ENCODE measurements at regions not wholly inside any gene's neighbourhood (a gene's known extent, or its start where the extent isn't known, plus 50 kb on each side); places are given as distances from the start of the nearest gene placed in this dataset.

- Mint-ChIP-seq H3K27ac (ENCODE audit: unreplicated experiment) (no peak overlapping the region), H3K36me3 (ENCODE audit: low read depth) (no peaks in the 10 kb centered on the region), H3K27me3 (ENCODE audit: low read depth) (no peaks in the 10 kb centered on the region), H3K4me3 (no peak overlapping the region), H3K4me1 (no peaks in the 10 kb centered on the region), H3K9me3 (no peaks in the 10 kb centered on the region)
- TF ChIP-seq, protein P1, sequence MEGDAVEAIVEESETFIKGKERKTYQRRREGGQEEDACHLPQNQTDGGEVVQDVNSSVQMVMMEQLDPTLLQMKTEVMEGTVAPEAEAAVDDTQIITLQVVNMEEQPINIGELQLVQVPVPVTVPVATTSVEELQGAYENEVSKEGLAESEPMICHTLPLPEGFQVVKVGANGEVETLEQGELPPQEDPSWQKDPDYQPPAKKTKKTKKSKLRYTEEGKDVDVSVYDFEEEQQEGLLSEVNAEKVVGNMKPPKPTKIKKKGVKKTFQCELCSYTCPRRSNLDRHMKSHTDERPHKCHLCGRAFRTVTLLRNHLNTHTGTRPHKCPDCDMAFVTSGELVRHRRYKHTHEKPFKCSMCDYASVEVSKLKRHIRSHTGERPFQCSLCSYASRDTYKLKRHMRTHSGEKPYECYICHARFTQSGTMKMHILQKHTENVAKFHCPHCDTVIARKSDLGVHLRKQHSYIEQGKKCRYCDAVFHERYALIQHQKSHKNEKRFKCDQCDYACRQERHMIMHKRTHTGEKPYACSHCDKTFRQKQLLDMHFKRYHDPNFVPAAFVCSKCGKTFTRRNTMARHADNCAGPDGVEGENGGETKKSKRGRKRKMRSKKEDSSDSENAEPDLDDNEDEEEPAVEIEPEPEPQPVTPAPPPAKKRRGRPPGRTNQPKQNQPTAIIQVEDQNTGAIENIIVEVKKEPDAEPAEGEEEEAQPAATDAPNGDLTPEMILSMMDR (conservative IDR thresholded peaks at IDR 0.05) = no peak
- no peak for DNase-seq (ENCODE audit: low read depth, low spot score)
Measured at GRCh38 chr5:54653956-54654614, 136.5 kb downstream of the SNX18 start.

GRCh38 chr5:54651482-54652076 lies 134.0 kb downstream of the SNX18 start:
- peaks cover 6% of the 10 kb centered on the region for H3K9me3 Mint-ChIP-seq
- no peak for DNase-seq (ENCODE audit: low read depth, low spot score)
- no peak overlapping the region for H3K4me3 Mint-ChIP-seq
- peaks cover 4% of the 10 kb centered on the region for H3K36me3 Mint-ChIP-seq (ENCODE audit: low read depth)
- H3K27ac Mint-ChIP-seq (ENCODE audit: unreplicated experiment) = no peak overlapping the region
- no peaks in the 10 kb centered on the region for H3K27me3 Mint-ChIP-seq (ENCODE audit: low read depth)
- TF ChIP-seq, protein P1 (conservative IDR thresholded peaks at IDR 0.05) = no peak
- peaks cover 6% of the 10 kb centered on the region for H3K4me1 Mint-ChIP-seq

GRCh38 chr5:54649041-54649504 lies 131.5 kb downstream of the SNX18 start:
- H3K27me3 Mint-ChIP-seq (ENCODE audit: low read depth) = no peaks in the 10 kb centered on the region
- H3K4me3 Mint-ChIP-seq = no peak overlapping the region
- H3K36me3 Mint-ChIP-seq (ENCODE audit: low read depth) = peaks cover 4% of the 10 kb centered on the region
- peaks cover 6% of the 10 kb centered on the region for H3K9me3 Mint-ChIP-seq
- DNase-seq (ENCODE audit: low read depth, low spot score) = no peak
- peaks cover 14% of the 10 kb centered on the region for H3K4me1 Mint-ChIP-seq
- H3K27ac Mint-ChIP-seq (ENCODE audit: unreplicated experiment) = no peak overlapping the region
- TF ChIP-seq, protein P1 (conservative IDR thresholded peaks at IDR 0.05) = no peak

DNA sequence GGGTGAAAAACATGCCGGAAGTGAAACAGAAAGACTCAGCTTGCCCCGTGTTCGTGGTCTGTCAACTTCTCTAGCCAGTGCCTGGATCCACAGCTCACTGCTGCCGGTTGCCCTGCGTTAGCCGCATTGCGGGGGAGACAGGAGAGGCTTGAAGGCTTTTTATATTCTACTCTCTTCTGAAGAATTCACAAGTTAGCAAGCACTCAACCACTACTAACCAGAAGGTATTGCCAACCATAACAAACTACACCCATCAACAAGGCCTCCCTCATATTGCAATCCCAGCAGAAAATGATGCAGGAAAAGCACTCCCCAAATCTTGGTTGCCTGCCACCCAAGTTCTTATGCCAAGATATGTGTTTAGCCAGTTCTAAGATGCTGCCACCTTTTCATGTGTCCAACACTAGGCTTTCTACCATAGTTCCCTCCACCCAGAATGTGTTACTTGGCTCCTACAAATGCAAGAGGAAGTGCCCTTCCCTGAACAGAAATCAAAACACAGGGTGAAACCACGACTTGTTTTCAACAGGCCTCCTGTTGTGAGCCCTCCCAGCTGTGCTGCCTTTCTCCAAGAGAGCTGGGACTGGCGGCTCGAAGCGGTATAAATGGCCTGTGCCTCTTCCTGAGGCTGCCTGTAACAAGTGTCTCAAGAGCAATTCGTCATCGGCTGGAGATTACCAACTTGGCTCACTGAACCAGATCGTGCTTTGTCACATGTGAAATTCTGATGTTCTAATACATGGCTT lies 129.0 kb downstream of the SNX18 start:
- no peak for DNase-seq (ENCODE audit: low read depth, low spot score)
- Mint-ChIP-seq H3K27ac (ENCODE audit: unreplicated experiment) (no peak overlapping the region), H3K4me3 (no peak overlapping the region)

DNA sequence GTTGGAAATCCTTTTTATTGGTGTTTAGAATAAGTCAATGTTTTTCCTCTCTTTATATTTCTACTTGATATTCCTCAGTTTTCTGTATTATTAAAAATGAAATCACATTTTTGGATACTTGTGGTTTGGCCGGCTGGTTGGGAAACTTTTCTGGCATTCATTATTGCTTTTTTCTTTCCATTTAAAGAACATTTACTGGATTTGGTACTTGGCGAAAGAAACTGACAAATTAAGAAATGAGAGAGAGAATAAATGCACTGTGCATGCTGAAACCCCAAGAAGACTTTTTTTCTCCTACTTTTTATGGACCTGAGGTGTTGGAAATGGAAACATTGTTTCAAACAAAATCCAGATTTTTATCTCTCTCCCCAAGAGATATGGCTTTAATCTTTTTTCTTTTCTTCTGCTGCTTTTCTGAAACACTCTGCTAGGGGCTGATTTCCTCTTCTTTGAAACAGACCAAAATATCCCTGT lies 128.4 kb downstream of the SNX18 start:
- H3K9me3 Mint-ChIP-seq = peaks cover 6% of the 10 kb centered on the region
- no peak overlapping the region for H3K27ac Mint-ChIP-seq (ENCODE audit: unreplicated experiment)
- H3K36me3 Mint-ChIP-seq (ENCODE audit: low read depth) = peaks cover 4% of the 10 kb centered on the region
- H3K4me3 Mint-ChIP-seq = no peak overlapping the region
- TF ChIP-seq, protein P1 (conservative IDR thresholded peaks at IDR 0.05) = no peak
- no peaks in the 10 kb centered on the region for H3K27me3 Mint-ChIP-seq (ENCODE audit: low read depth)
- no peak for DNase-seq (ENCODE audit: low read depth, low spot score)
- peaks cover 14% of the 10 kb centered on the region for H3K4me1 Mint-ChIP-seq

More for the DNA sequence above, 129.0 kb downstream of the SNX18 start:
- Mint-ChIP-seq H3K9me3 (peaks cover 6% of the 10 kb centered on the region), H3K4me1 (peaks cover 14% of the 10 kb centered on the region), H3K36me3 (ENCODE audit: low read depth) (peaks cover 4% of the 10 kb centered on the region), H3K27me3 (ENCODE audit: low read depth) (no peaks in the 10 kb centered on the region)
- TF ChIP-seq, protein P1 (conservative IDR thresholded peaks at IDR 0.05) = no peak
